HG02571 (cell line): ENCODE measurements at regions not wholly inside any gene's neighbourhood (a gene's known extent, or its start where the extent isn't known, plus 50 kb on each side); places are given as distances from the start of the nearest gene placed in this dataset.

Source experiments
- ATAC-seq: cut with Tn5 transposase; IDR thresholded peaks from one replicate; pipeline ENCODE4 v1.9.1; 2021; ENCODE audit warnings: mild to moderate bottlenecking, moderate library complexity; ENCODE audit not compliant: unreplicated experiment

DNA sequence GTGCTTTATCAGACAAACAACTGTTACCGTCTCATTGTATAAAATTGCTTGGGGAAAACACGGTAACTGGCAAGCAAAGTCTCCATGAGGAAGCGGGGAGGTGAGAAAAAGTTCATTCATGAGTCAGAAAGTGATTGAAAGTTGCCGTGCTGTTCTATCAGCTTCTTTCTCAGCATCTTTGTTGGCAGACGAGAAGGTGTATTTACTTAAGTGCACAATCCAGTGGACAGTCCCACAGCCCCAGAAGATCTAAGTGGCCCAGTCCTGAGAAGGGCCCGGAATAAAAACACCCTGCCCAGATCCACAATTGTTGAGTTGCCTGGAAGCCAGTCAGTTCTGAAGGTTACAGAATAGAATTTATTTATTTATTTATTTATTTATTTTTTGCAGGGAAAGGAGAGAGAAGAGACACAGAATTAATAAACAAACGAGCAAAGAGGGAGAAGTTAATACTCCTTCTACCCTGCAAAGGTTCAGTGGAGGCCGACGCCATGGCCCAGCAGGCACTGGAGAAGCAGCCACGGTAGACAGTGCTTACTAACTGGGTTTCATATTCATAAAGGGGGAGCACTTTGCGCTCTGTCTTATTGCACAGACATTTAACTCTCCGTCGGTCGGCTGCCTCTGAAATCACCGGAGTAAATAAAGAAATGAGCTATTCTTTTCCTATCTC lies 676.0 kb upstream of the SALL3 start:
- ATAC-seq, result no peak

DNA sequence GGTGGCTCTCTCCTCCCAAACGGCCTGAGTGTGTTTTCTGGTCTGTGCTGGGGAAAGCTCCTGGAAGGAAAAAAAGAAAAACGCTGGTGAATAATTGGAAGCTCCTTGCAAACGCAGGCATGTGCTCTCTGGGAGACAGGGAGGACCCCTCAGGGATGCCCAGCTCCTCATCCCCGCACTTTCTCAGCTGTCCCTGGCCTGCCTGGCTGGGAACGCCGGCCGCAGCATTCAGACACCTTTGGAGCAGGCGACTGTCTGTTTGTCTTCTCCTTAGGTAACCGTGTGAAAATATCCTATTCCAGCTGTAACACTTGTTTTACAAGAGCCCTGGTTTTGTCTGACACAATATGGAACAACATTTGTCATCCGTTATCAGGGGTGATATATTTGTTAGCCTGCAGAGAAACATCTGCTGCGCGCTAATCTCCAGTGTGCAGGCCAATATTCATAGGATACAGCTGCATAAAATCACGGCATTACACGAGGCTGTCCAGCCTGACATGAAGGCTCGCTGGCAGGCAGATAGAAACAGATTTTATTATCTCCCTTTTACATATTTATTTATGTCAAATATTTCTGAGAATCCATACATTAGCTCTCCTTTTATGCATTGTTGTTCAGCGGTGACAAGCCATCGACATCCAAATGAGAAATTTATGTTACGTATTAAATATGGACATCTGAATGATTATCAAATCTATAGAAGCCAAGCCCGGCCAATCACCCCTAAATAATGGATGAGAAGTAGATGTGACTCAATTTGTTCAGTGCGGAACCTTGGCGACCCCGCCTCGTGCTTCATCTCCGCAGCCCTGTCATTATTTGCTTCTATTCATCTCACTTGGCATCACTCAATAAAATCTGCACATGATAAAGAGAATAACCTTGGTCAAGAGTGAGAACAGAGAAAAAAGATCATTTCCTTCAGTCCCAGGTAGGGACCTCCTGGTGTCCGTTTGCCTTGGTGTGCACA lies 675.1 kb upstream of the SALL3 start:
- ATAC-seq, result no peak

DNA sequence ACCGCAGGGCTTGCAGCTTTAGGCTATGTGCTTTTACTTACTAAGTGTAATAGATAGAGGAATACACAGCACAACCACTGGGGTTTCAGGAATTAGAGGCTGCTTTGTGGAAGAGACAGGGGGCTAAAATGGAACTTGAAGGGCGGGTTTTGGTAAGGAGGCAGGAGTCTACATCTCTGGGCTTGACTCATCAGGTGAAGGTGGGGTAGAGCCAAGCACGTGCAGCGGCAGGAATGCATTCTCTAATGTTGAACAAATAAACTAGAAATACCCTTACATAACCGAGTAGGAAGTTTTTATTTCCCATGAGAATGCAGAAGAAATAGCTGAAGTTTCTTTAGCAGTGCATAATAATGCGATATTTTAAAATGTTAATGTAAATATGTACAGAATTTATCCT lies 673.8 kb upstream of the SALL3 start:
- no peak for ATAC-seq

GRCh38 chr18:78309307-78309706 lies 670.3 kb upstream of the SALL3 start:
- ATAC-seq, result no peak

DNA sequence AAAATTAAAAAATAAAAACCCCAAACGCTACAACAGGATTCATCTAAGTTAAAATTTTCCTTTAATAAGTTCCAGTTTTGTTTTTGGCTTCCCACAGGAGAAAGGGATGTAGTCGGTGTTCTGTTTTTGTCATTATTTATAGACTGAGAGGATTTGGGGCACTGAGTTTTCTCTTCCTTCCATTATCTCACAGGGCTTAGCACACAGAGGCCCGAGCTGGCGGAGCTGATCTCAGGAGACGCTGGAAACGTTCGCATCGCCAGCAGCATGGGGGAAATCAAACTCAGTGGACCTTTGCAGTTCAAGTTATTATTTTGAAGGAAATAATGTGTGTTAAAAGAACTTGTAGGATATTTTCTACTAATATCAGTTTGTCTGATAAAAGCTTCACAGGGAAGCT lies 669.7 kb upstream of the SALL3 start:
- ATAC-seq, result no peak

GRCh38 chr18:78319264-78319663 lies 660.4 kb upstream of the SALL3 start:
- ATAC-seq, result no peak

DNA sequence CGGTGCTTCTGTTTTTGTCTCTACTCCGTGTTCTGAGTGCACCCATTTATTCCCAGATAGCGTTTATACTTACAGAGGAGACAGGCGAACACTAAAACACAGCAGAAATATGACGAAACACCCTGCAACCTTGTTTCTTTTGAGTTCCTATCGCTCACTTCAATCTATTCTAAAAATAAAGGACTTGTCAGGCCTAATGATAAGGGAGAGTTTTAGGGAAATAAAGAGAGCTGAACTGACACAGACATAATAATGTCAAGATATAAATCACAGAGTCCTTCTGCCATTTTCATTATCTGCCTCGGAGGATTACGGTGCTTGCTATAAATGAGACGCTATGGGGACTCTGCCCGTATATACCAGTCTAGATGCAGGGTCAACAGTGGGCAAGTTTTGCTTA lies 659.7 kb upstream of the SALL3 start:
- ATAC-seq, result no peak

DNA sequence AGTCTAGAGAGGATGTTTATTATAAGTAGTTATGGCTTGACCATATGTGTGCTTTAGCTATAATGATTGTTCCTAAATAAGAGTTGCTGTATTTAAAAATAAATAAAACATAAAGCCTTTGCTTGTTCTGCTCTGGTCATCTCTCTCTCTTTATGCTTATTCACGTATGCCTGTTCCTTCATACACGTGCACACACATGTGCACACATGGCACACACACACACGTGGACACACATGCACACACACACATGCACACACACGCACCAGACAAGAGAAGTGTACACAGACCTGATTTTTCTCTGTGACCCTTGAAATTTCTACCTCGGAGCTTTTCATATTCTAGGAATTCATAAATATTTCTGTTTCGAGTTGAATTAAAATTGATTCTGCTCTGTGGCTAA lies 658.2 kb upstream of the SALL3 start:
- no peak for ATAC-seq

- no peak for ATAC-seq
Observed at GRCh38 chr18:78323453-78324197, 656.0 kb upstream of the SALL3 start.

GRCh38 chr18:78327643-78328042 lies 652.0 kb upstream of the SALL3 start:
- ATAC-seq, result no peak

- no peak for ATAC-seq
Observed at GRCh38 chr18:78330766-78331165, 648.9 kb upstream of the SALL3 start.

DNA sequence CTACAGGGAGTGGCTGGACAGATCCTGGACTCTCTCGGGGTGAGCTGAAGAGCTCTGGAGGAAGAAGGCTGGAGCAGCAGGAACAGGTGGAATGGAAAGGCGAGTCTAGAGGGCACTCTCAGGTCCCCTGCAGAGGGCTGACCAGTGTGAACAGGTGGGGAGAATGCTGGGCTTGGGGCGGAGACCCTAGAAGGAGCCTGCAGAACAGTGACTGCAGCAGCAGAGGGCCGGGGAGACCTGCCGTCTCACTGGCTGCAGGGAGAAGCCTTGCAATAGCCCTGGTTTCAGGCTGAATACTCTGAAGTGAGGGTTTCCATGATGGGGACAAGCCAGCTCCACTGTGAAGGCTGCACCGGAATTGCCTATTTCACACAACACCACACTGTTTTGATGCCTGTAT lies 626.7 kb upstream of the SALL3 start:
- no peak for ATAC-seq

- no peak for ATAC-seq
Observed at GRCh38 chr18:78362198-78362597, 617.4 kb upstream of the SALL3 start.

- no peak for ATAC-seq
Observed at GRCh38 chr18:78363556-78364387, 615.8 kb upstream of the SALL3 start.

GRCh38 chr18:78364388-78364960 lies 615.1 kb upstream of the SALL3 start:
- ATAC-seq, result no peak

GRCh38 chr18:78367996-78368395 lies 611.6 kb upstream of the SALL3 start:
- no peak for ATAC-seq

GRCh38 chr18:78368726-78369125 lies 610.9 kb upstream of the SALL3 start:
- ATAC-seq, result no peak

DNA sequence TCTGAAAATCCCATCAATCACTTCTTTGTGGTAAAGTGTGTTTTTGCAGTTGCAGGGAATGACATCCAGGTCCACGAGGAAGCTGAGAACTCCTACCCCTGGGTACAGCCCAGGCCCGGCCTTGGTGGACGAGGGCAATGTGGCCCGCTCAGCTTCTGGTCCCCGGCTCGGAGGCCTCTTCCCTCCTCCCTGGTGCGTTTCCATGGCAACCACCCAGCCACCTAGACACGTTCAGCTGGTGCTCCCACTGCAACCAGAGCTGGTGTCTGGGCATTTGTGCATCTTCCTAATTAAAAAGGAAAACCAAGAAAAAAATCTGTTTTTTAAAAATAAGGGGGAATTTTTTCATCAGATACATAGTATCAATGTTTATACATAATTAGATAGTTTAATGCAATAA lies 603.6 kb upstream of the SALL3 start:
- no peak for ATAC-seq

DNA sequence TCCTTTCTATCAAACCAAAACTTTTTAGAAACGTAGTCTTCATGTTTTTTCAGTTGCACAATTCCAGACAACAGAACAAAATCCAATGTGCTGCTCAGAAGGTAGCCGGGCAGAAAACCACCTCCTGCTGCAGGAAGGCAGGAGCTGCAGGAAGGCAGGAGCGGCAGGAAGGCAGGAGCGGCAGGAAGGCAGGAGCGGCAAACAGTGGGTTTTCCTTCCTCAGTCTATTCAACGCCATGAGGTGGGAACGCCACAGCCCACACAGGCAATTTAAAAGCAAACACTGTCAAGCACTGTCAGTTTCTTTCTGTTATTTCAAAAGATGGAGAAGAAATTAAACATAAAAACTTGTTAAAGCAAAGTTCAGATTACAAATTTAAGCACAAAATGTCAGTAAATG lies 601.2 kb upstream of the SALL3 start:
- no peak for ATAC-seq

- ATAC-seq, result no peak
Observed at GRCh38 chr18:78378983-78379382, 600.6 kb upstream of the SALL3 start.
